ENCODE measurements at regions not wholly inside any gene's neighbourhood (a gene's known extent, or its start where the extent isn't known, plus 50 kb on each side); places are given as distances from the start of the nearest gene placed in this dataset.
"Not testable (repeated sequence)": the region's sequence is repeated elsewhere in the genome, so short reads cannot be mapped to it uniquely, and the experiment has no call there.

GRCh38 chr7:115635376-115635775 is 395.2 kb downstream of the TFEC start:
- no peaks in the 10 kb centered on the region for H3K4me1 ChIP-seq (ENCODE audit: control insufficient read depth, low read depth, low read length)
- H3K4me3 ChIP-seq (ENCODE audit: low read length): no peak overlapping the region
- H3K9me3 ChIP-seq (ENCODE audit: control insufficient read depth, low read depth, low read length): no peaks in the 10 kb centered on the region
- no peak overlapping the region for H3K9ac ChIP-seq (ENCODE audit: low read length)
- no peaks in the 10 kb centered on the region for H3K27me3 ChIP-seq (ENCODE audit: control insufficient read depth, insufficient read depth, low read length)
- H3K36me3 ChIP-seq (ENCODE audit: control insufficient read depth, low read depth, low read length): no peaks in the 10 kb centered on the region
- H3K27ac ChIP-seq (ENCODE audit: low read length): no peak overlapping the region

DNA sequence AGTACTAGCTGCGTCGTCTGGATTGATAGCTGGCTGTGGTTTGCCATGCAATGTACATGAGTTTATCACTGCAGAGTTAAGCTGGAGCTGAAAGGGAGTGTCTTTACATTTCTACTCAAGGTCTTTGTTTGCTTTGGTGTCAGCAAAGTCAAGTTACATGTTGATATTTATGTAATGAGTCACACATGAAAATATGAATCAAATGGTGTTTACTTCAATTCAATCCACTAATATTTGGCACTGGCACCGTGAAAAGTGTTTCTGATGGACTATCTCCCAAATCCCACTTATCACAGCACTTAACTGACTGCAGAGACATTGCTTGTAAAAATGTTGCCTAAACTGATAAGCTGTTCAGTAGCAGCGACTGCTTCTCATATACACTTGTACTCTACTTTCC is 395.9 kb downstream of the TFEC start:
- no peaks in the 10 kb centered on the region for H3K36me3 ChIP-seq (ENCODE audit: control insufficient read depth, low read depth, low read length)
- H3K4me1 ChIP-seq (ENCODE audit: control insufficient read depth, low read depth, low read length): no peaks in the 10 kb centered on the region
- no peak overlapping the region for H3K9ac ChIP-seq (ENCODE audit: low read length)
- H3K4me3 ChIP-seq (ENCODE audit: low read length): no peak overlapping the region
- H3K9me3 ChIP-seq (ENCODE audit: control insufficient read depth, low read depth, low read length): no peaks in the 10 kb centered on the region
- H3K27ac ChIP-seq (ENCODE audit: low read length): no peak overlapping the region
- H3K27me3 ChIP-seq (ENCODE audit: control insufficient read depth, insufficient read depth, low read length): no peaks in the 10 kb centered on the region

GRCh38 chr7:115632636-115633035 is 397.9 kb downstream of the TFEC start:
- H3K4me3 ChIP-seq (ENCODE audit: low read length): no peak overlapping the region
- H3K4me1 ChIP-seq (ENCODE audit: control insufficient read depth, low read depth, low read length): no peaks in the 10 kb centered on the region
- no peak overlapping the region for H3K9ac ChIP-seq (ENCODE audit: low read length)
- no peaks in the 10 kb centered on the region for H3K27me3 ChIP-seq (ENCODE audit: control insufficient read depth, insufficient read depth, low read length)
- H3K27ac ChIP-seq (ENCODE audit: low read length): no peak overlapping the region
- no peaks in the 10 kb centered on the region for H3K36me3 ChIP-seq (ENCODE audit: control insufficient read depth, low read depth, low read length)
- no peaks in the 10 kb centered on the region for H3K9me3 ChIP-seq (ENCODE audit: control insufficient read depth, low read depth, low read length)

GRCh38 chr7:115631782-115632181 is 398.8 kb downstream of the TFEC start:
- Histone ChIP-seq H3K27me3 (ENCODE audit: control insufficient read depth, insufficient read depth, low read length) (no peaks in the 10 kb centered on the region), H3K9ac (ENCODE audit: low read length) (no peak overlapping the region), H3K36me3 (ENCODE audit: control insufficient read depth, low read depth, low read length) (no peaks in the 10 kb centered on the region), H3K27ac (ENCODE audit: low read length) (no peak overlapping the region), H3K9me3 (ENCODE audit: control insufficient read depth, low read depth, low read length) (no peaks in the 10 kb centered on the region), H3K4me1 (ENCODE audit: control insufficient read depth, low read depth, low read length) (no peaks in the 10 kb centered on the region), H3K4me3 (ENCODE audit: low read length) (no peak overlapping the region)

- no peaks in the 10 kb centered on the region for H3K4me1 ChIP-seq (ENCODE audit: control insufficient read depth, low read depth, low read length)
- H3K4me3 ChIP-seq (ENCODE audit: low read length): no peak overlapping the region
- H3K9ac ChIP-seq (ENCODE audit: low read length): no peak overlapping the region
- no peaks in the 10 kb centered on the region for H3K27me3 ChIP-seq (ENCODE audit: control insufficient read depth, insufficient read depth, low read length)
- H3K27ac ChIP-seq (ENCODE audit: low read length): no peak overlapping the region
- H3K36me3 ChIP-seq (ENCODE audit: control insufficient read depth, low read depth, low read length): no peaks in the 10 kb centered on the region
- H3K9me3 ChIP-seq (ENCODE audit: control insufficient read depth, low read depth, low read length): no peaks in the 10 kb centered on the region
Measured at GRCh38 chr7:115630049-115630448, 400.5 kb downstream of the TFEC start.

GRCh38 chr7:115618676-115619075 is 411.9 kb downstream of the TFEC start:
- Histone ChIP-seq H3K36me3 (ENCODE audit: control insufficient read depth, low read depth, low read length) (no peaks in the 10 kb centered on the region), H3K27ac (ENCODE audit: low read length) (no peak overlapping the region), H3K27me3 (ENCODE audit: control insufficient read depth, insufficient read depth, low read length) (no peaks in the 10 kb centered on the region), H3K4me1 (ENCODE audit: control insufficient read depth, low read depth, low read length) (peaks cover 10% of the 10 kb centered on the region), H3K9ac (ENCODE audit: low read length) (no peak overlapping the region), H3K9me3 (ENCODE audit: control insufficient read depth, low read depth, low read length) (no peaks in the 10 kb centered on the region), H3K4me3 (ENCODE audit: low read length) (no peak overlapping the region)

DNA sequence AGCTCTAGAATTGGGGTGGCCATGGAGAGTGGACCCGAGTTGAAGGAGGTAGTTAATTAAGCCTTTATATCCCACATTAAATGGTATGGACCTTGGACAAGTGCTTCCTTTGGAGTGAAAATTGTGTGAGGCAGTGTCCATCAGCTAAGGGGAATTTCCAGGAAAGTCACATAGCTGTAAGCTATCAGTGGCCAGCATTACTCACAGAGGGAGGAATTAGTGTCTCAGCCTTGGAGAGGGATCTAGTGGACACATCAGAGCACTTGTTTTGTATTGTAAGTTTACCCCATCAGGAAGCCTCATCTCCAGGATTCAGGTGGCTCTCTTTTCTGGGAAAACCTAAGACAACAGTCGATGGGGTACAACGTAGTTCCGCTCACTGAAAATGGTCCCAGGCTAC is 416.7 kb downstream of the TFEC start:
- Histone ChIP-seq H3K27ac (ENCODE audit: low read length) (no peak overlapping the region), H3K36me3 (ENCODE audit: control insufficient read depth, low read depth, low read length) (no peaks in the 10 kb centered on the region), H3K4me3 (ENCODE audit: low read length) (no peak overlapping the region), H3K27me3 (ENCODE audit: control insufficient read depth, insufficient read depth, low read length) (no peaks in the 10 kb centered on the region), H3K9ac (ENCODE audit: low read length) (no peak overlapping the region), H3K4me1 (ENCODE audit: control insufficient read depth, low read depth, low read length) (no peaks in the 10 kb centered on the region), H3K9me3 (ENCODE audit: control insufficient read depth, low read depth, low read length) (no peaks in the 10 kb centered on the region)

DNA sequence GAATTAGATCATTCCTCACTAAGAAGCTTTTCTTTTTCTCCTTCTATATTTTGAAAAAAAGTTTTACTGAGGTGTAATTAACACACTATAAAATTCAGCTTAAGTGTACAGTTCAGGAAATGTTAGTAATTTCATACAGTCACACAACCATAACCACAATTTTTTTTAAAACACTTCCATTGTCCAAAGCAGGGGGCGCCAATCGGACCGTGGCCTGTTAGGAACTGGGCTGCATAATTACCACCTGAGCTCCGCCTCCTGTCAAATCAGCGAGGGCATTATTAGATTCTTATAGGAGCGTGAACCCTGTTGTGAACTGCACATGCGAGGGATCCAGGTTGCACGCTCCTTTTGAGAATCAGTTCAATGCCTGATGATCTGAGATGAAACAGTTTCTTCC is 427.1 kb downstream of the TFEC start:
- H3K27ac ChIP-seq (ENCODE audit: low read length): no peak overlapping the region
- no peaks in the 10 kb centered on the region for H3K9me3 ChIP-seq (ENCODE audit: control insufficient read depth, low read depth, low read length)
- H3K27me3 ChIP-seq (ENCODE audit: control insufficient read depth, insufficient read depth, low read length): no peaks in the 10 kb centered on the region
- no peaks in the 10 kb centered on the region for H3K4me1 ChIP-seq (ENCODE audit: control insufficient read depth, low read depth, low read length)
- H3K9ac ChIP-seq (ENCODE audit: low read length): no peak overlapping the region
- H3K36me3 ChIP-seq (ENCODE audit: control insufficient read depth, low read depth, low read length): no peaks in the 10 kb centered on the region
- H3K4me3 ChIP-seq (ENCODE audit: low read length): no peak overlapping the region

- Histone ChIP-seq H3K27me3 (ENCODE audit: control insufficient read depth, insufficient read depth, low read length) (no peaks in the 10 kb centered on the region), H3K27ac (ENCODE audit: low read length) (no peak overlapping the region), H3K4me1 (ENCODE audit: control insufficient read depth, low read depth, low read length) (no peaks in the 10 kb centered on the region)
Measured at GRCh38 chr7:115600207-115600606, 430.4 kb downstream of the TFEC start.

GRCh38 chr7:115599184-115599583 is 431.4 kb downstream of the TFEC start:
- not testable (repeated sequence) for H3K9me3 ChIP-seq (ENCODE audit: control insufficient read depth, low read depth, low read length); H3K4me1 ChIP-seq (ENCODE audit: control insufficient read depth, low read depth, low read length); H3K9ac ChIP-seq (ENCODE audit: low read length); H3K36me3 ChIP-seq (ENCODE audit: control insufficient read depth, low read depth, low read length); H3K4me3 ChIP-seq (ENCODE audit: low read length); H3K27ac ChIP-seq (ENCODE audit: low read length); H3K27me3 ChIP-seq (ENCODE audit: control insufficient read depth, insufficient read depth, low read length)

More at GRCh38 chr7:115600207-115600606, 430.4 kb downstream of the TFEC start:
- Histone ChIP-seq H3K9me3 (ENCODE audit: control insufficient read depth, low read depth, low read length) (no peaks in the 10 kb centered on the region), H3K36me3 (ENCODE audit: control insufficient read depth, low read depth, low read length) (no peaks in the 10 kb centered on the region), H3K4me3 (ENCODE audit: low read length) (no peak overlapping the region), H3K9ac (ENCODE audit: low read length) (no peak overlapping the region)

DNA sequence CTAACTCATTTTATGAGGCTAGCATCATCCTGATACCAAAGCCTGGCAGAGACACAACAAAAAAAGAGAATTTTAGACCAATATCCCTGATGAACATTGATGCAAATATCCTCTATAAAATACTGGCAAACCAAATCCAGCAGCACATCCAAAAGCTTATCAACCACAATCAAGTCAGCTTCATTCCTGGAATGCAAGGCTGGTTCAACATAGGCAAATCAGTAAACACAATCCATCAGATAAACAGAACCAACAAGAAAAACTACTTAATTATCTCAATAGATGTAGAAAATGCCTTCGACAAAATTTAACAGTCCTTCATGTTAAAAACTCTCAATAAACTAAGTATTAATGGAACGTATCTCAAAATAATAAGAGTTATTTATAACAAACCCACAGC is 433.3 kb downstream of the TFEC start:
- H3K27me3 ChIP-seq (ENCODE audit: control insufficient read depth, insufficient read depth, low read length); H3K9me3 ChIP-seq (ENCODE audit: control insufficient read depth, low read depth, low read length); H3K36me3 ChIP-seq (ENCODE audit: control insufficient read depth, low read depth, low read length); H3K4me1 ChIP-seq (ENCODE audit: control insufficient read depth, low read depth, low read length); H3K27ac ChIP-seq (ENCODE audit: low read length); H3K9ac ChIP-seq (ENCODE audit: low read length); H3K4me3 ChIP-seq (ENCODE audit: low read length): not testable (repeated sequence)

GRCh38 chr7:115593111-115593510 is 437.5 kb downstream of the TFEC start:
- H3K27ac ChIP-seq (ENCODE audit: low read length): no peak overlapping the region
- H3K4me1 ChIP-seq (ENCODE audit: control insufficient read depth, low read depth, low read length): no peaks in the 10 kb centered on the region
- no peaks in the 10 kb centered on the region for H3K36me3 ChIP-seq (ENCODE audit: control insufficient read depth, low read depth, low read length)
- no peak overlapping the region for H3K9ac ChIP-seq (ENCODE audit: low read length)
- H3K9me3 ChIP-seq (ENCODE audit: control insufficient read depth, low read depth, low read length): no peaks in the 10 kb centered on the region
- no peak overlapping the region for H3K4me3 ChIP-seq (ENCODE audit: low read length)
- H3K27me3 ChIP-seq (ENCODE audit: control insufficient read depth, insufficient read depth, low read length): no peaks in the 10 kb centered on the region

All from iPS-18a (cell line).